ENCODE measurements at regions not wholly inside any gene's neighbourhood (a gene's known extent, or its start where the extent isn't known, plus 50 kb on each side); places are given as distances from the start of the nearest gene placed in this dataset.

DNA sequence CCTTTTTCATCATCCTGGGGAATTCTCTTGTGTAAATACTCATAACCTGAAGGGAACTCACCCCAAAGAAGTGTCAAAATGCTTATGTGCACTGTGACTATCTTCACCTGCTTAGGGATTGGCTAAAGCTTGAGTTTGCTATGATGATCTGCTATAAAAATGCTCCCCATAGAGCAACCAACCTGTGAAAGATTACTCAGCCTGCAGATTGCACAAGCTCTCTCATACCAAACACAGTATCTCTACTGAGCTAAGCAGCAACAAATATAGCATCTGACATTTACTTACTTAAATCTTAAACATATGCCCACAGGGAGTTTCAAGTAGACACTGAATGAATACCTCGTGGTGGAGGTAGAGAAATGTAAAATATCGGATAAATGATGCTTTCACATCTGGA, 725.8 kb downstream of the MRPL39 start:
- Histone ChIP-seq H3K36me3 (ENCODE audit: control insufficient read depth in 2 of 2, extremely low read depth in 1 of 2, insufficient read depth in 2 of 2, low read length in 2 of 2) (no peaks in the 10 kb centered on the region), H3K27ac (ENCODE audit: insufficient read depth, low read depth, low read length) (no peak overlapping the region), H3K9me3 (replicated peaks; ENCODE audit: control insufficient read depth, insufficient read depth, low read length) (no peaks in the 10 kb centered on the region), H3K4me2 (ENCODE audit: insufficient read depth, low read length) (no peak overlapping the region), H3K27me3 (ENCODE audit: control insufficient read depth in 2 of 2, insufficient read depth in 2 of 2, low read length in 2 of 2) (no peaks in the 10 kb centered on the region), H3K9me1 (replicated peaks; ENCODE audit: control insufficient read depth, extremely low read depth, insufficient read depth, low read length) (no peaks in the 10 kb centered on the region), H3K4me3 (replicated peaks in 1 of 3; ENCODE audit: insufficient read depth in 1 of 3, low read depth in 1 of 3, low read length in 3 of 3) (no peak overlapping the region), H3K4me1 (ENCODE audit: control insufficient read depth, extremely low read depth, insufficient read depth, low read length) (no peaks in the 10 kb centered on the region), H4K20me1 (replicated peaks; ENCODE audit: control insufficient read depth, extremely low read depth, insufficient read depth, low read length) (no peaks in the 10 kb centered on the region), H3K9ac (replicated peaks; ENCODE audit: extremely low read depth, insufficient read depth, low read length) (no peak overlapping the region), H3K79me2 (ENCODE audit: control insufficient read depth, insufficient read depth, low read length) (no peaks in the 10 kb centered on the region), H2AFZ (ENCODE audit: low read depth, low read length) (no peak overlapping the region)
- dilution Hi-C loops (cut with MboI; ENCODE audit: extremely low pct_ligation_motif_present, low sequenced_read_pairs) (no loop called here), intact Hi-C loops (cut with micrococcal nuclease) (no loop called here)
- POLR2A ChIA-PET = no interaction called here
- TF ChIP-seq POLR2A (IDR thresholded peaks at IDR 0.05; ENCODE audit: low read depth, low read length) = no peak
- no peak for TF ChIP-seq GATA2 (IDR thresholded peaks at IDR 0.05; ENCODE audit: insufficient read depth, insufficient read length, low read depth, low read length)
- no peak for TF ChIP-seq FOS (IDR thresholded peaks at IDR 0.05; ENCODE audit: borderline replicate concordance, insufficient read depth, low read length)
- TF ChIP-seq, protein P1, sequence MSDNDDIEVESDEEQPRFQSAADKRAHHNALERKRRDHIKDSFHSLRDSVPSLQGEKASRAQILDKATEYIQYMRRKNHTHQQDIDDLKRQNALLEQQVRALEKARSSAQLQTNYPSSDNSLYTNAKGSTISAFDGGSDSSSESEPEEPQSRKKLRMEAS (IDR thresholded peaks at IDR 0.05; ENCODE audit: insufficient read depth, insufficient read length) = no peak
- TF ChIP-seq POLR2AphosphoS5 (IDR thresholded peaks at IDR 0.05; ENCODE audit: insufficient read depth, low read depth, low read length) = no peak
- TF ChIP-seq EZH2 (IDR thresholded peaks at IDR 0.05; ENCODE audit: borderline replicate concordance, low read depth, low read length, severe bottlenecking) = no peak
- TF ChIP-seq, protein P2, sequence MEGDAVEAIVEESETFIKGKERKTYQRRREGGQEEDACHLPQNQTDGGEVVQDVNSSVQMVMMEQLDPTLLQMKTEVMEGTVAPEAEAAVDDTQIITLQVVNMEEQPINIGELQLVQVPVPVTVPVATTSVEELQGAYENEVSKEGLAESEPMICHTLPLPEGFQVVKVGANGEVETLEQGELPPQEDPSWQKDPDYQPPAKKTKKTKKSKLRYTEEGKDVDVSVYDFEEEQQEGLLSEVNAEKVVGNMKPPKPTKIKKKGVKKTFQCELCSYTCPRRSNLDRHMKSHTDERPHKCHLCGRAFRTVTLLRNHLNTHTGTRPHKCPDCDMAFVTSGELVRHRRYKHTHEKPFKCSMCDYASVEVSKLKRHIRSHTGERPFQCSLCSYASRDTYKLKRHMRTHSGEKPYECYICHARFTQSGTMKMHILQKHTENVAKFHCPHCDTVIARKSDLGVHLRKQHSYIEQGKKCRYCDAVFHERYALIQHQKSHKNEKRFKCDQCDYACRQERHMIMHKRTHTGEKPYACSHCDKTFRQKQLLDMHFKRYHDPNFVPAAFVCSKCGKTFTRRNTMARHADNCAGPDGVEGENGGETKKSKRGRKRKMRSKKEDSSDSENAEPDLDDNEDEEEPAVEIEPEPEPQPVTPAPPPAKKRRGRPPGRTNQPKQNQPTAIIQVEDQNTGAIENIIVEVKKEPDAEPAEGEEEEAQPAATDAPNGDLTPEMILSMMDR (IDR thresholded peaks at IDR 0.05; ENCODE audit: extremely low read depth in 1 of 2, insufficient read depth in 1 of 2, low read depth in 1 of 2, low read length in 2 of 2) = no peak
- FAIRE-seq (no peak), DNase-seq (ENCODE audit: low read depth, low spot score) (no peak)
- CTCF ChIA-PET = no interaction called here
- no TSS peak for BruUV-seq (replicated peaks)

Data from endothelial cell of umbilical vein (primary cell).